Heart right ventricle (tissue), 16 donors: ENCODE measurements at regions not wholly inside any gene's neighbourhood (a gene's known extent, or its start where the extent isn't known, plus 50 kb on each side); places are given as distances from the start of the nearest gene placed in this dataset.

ENCODE experiments used
- ATAC-seq, 8 donors: fragments of 200-7000 bp; cut with Tn5 transposase; one replicate each; pipeline ENCODE4 v1.9.1; 2020; ENCODE audit warnings: mild to moderate bottlenecking in 8 of 8, moderate library complexity in 8 of 8, moderate number of reproducible peaks in 1 of 8
- DNase-seq, 2 donors: peaks; one replicate each; pipeline ENCODE4 v3.0.0-alpha.2; 2020
- H3K27ac ChIP-seq, 10 donors: fragments of 200-600 bp; sonication (generic) in 2 of 10; one replicate each; pipeline versions ENCODE4 v1.5.0 to v1.8.0; 2020 to 2022; ENCODE audit warnings: mild to moderate bottlenecking in 3 of 10
- H3K27me3 ChIP-seq, 7 donors: fragments of 200-600 bp; one replicate each; pipeline ENCODE4 v1.8.0; 2021 to 2022; ENCODE audit warnings: mild to moderate bottlenecking in 2 of 7
- H3K36me3 ChIP-seq, 9 donors: fragments of 200-600 bp; sonication (generic) in 1 of 9; one replicate each; pipeline versions ENCODE4 v1.5.0 to v1.8.0; 2020 to 2022; ENCODE audit warnings: mild to moderate bottlenecking in 2 of 9
- H3K4me1 ChIP-seq, 9 donors: fragments of 200-600 bp; sonication (generic) in 1 of 9; one replicate each; pipeline versions ENCODE4 v1.5.0 to v1.8.0; 2020 to 2022; ENCODE audit warnings: mild to moderate bottlenecking in 4 of 9
- H3K4me3 ChIP-seq, 10 donors: fragments of 200-600 bp; sonication (generic) in 2 of 10; one replicate each; pipeline versions ENCODE4 v1.5.0 to v1.8.0; 2020 to 2022; ENCODE audit warnings: mild to moderate bottlenecking in 7 of 10, moderate library complexity in 2 of 10
- H3K9me3 ChIP-seq, 11 donors: fragments of 200-600 bp in 10 of 11; sonication (generic) in 2 of 11; one replicate each; pipeline versions ENCODE4 v1.5.0 to v1.8.0; 2013 to 2022; ENCODE audit warnings: mild to moderate bottlenecking in 2 of 11, control low read depth in 1 of 11, moderate library complexity in 1 of 11
- WGBS, 2 donors: extraction: QIAGEN DNeasy Blood & Tissue Kit; methylation state at CpG; one replicate each; pipeline ENCODE4 v1.1.7; 2013; ENCODE audit warnings: inconsistent platforms in 1 of 2; 5-methylcytosine and 5-hydroxymethylcytosine counted together
- intact Hi-C, 10 donors: fragments of 100-400 bp; cut with DNase I; formaldehyde crosslinking; loops; one replicate each; pipeline versions ENCODE4 v1.11.1 to v1.14.2; 2022
- TF ChIP-seq, protein P1 (sequence below), 9 donors: fragments of 200-600 bp; sonication (generic) in 2 of 9; IDR thresholded peaks; one replicate each; pipeline versions ENCODE4 v1.5.0 to v1.8.0; 2021 to 2022; ENCODE audit warnings: antibody characterized with exemption in 9 of 9, mild to moderate bottlenecking in 5 of 9, moderate library complexity in 1 of 9
- donor health status: Arrhythmogenic right ventricular cardiomyopathy.
- donor health status: ischemic (EF 13 %, LVEDD 7.1; RV severe dilation, severe dysfunction).
- donor health status: healthy with polysubstance abuse.
- donor health status: DM: no; HTN: yes; CAD: no.
- donor health status: DM: no; HTN: no; CAD: no.
- donor health status: ischemic (EF 25% LVEDD 6.9; RV normal size, moderate dysfunction).
- donor health status: ischemic (EF 25% LVEDD 5.7; RV mildly dilated, moderate dysfunction).
- donor health status: healthy.
- donor health status: DM: yes; HTN: yes; CAD: no.
- donor health status: Ischemic cardiomyopathy.
- donor health status: ischemic (EF 35%, LVEDD 5.7; RV mildly dilated, moderate dysfunction).
- donor health status: nonischemic (EF 11% LVEDD 7.7; RV severe dilation, severe dysfunction).
- donor health status: DM: yes; HTN: yes; CAD: no.
- donor health status: PGD.
- donor health status: ischemic (EF 29% LVEDD 5.4; RV normal size, mild dysfunction).
- donor health status: nonischemic (EF 23%, LVEDD 6.1; RV moderate dilation, normal function).

DNA sequence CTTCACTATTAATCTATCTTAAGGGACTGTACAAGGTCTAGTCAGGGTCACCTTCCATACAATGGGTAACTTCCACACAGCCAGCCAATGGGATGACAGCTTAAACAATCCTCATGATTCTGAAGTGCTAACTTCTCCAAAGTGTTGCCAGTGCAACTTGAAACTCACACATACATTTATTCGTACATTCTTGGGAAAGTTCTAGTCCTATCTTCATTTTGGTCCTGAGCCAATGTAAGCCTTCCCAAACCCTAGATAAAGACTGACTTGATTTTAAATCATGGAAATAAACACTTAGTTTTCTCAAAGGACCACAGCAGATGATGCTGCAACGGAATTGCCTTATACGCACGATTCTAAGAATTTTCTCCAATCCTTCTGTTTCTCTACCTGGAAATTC is 117.5 kb upstream of the COL1A2 start:
- no peak overlapping the region for H3K27ac ChIP-seq
- peaks cover 0 to 20% (median 0%) of the 10 kb centered on the region in 9 donors for H3K4me1 ChIP-seq
- no peak overlapping the region for H3K4me3 ChIP-seq
- intact Hi-C loops: loop anchor here in 1 of 10 donors (10.0 kb wide), 1 partner anchor 372 kb away; the partner anchor contains the start of gene GNGT1
- DNase-seq (no peak), ATAC-seq (peak in 1 of 8 donors; percentile 17)
- H3K9me3 ChIP-seq: no peaks in the 10 kb centered on the region
- TF ChIP-seq, protein P1, sequence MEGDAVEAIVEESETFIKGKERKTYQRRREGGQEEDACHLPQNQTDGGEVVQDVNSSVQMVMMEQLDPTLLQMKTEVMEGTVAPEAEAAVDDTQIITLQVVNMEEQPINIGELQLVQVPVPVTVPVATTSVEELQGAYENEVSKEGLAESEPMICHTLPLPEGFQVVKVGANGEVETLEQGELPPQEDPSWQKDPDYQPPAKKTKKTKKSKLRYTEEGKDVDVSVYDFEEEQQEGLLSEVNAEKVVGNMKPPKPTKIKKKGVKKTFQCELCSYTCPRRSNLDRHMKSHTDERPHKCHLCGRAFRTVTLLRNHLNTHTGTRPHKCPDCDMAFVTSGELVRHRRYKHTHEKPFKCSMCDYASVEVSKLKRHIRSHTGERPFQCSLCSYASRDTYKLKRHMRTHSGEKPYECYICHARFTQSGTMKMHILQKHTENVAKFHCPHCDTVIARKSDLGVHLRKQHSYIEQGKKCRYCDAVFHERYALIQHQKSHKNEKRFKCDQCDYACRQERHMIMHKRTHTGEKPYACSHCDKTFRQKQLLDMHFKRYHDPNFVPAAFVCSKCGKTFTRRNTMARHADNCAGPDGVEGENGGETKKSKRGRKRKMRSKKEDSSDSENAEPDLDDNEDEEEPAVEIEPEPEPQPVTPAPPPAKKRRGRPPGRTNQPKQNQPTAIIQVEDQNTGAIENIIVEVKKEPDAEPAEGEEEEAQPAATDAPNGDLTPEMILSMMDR (IDR thresholded peaks at IDR 0.05): no peak
- peaks cover 0 to 2% (median 0%) of the 10 kb centered on the region in 7 donors for H3K27me3 ChIP-seq
- 72 to 75% methylated on average over 4 of the region's 4 CpGs for WGBS, 2 donors
- H3K36me3 ChIP-seq: no peaks in the 10 kb centered on the region

DNA sequence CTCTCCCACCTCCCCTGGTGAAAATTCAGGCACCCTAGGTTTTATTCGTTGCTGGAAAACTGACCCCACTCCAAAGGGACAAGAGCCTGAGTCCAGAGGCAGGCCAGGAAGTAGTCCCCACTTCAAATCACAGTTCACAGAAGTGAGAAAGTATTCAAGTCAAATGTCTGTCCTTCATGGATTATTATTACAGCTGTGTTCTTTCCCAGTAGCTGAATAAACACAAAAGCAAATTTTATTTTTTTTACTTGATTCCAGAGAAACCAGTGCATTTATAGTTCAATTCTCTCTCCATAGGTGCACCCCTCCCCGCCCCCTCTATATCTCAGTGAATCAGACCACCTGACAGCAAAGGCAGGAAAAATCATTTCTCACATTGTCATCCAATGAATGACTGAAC is 113.8 kb upstream of the COL1A2 start:
- WGBS, 2 donors: 50 to 52% methylated on average over 2 of the region's 2 CpGs
- H3K27me3 ChIP-seq: peaks cover 0 to 8% (median 0%) of the 10 kb centered on the region in 7 donors
- H3K4me1 ChIP-seq: peaks cover 0 to 19% (median 0%) of the 10 kb centered on the region in 9 donors
- TF ChIP-seq, protein P1 (IDR thresholded peaks at IDR 0.05): no peak
- no peak overlapping the region for H3K4me3 ChIP-seq
- H3K9me3 ChIP-seq: no peaks in the 10 kb centered on the region
- H3K36me3 ChIP-seq: no peaks in the 10 kb centered on the region
- peak in 4 of 8 donors; percentile 15 to 44 (median 25) for ATAC-seq
- H3K27ac ChIP-seq: no peak overlapping the region
- intact Hi-C loops: loop anchor here in 2 of 10 donors (10.0 kb wide), 2 partner anchors 154 to 1414 kb away; no protein-coding TSS in a partner anchor
- no peak for DNase-seq

GRCh38 chr7:94284104-94284503 is 110.6 kb upstream of the COL1A2 start:
- TF ChIP-seq, protein P1 (IDR thresholded peaks at IDR 0.05): no peak
- H3K4me3 ChIP-seq: no peak overlapping the region
- no peak for DNase-seq
- H3K27ac ChIP-seq: no peak overlapping the region
- no peaks in the 10 kb centered on the region for H3K9me3 ChIP-seq
- H3K4me1 ChIP-seq: no peaks in the 10 kb centered on the region
- intact Hi-C loops: loop anchor here in 2 of 10 donors (10.0 kb wide), 2 partner anchors 151 to 1411 kb away; no protein-coding TSS in a partner anchor
- WGBS, 2 donors: 72 to 75% methylated on average over 2 of the region's 2 CpGs
- H3K27me3 ChIP-seq: peaks cover 0 to 8% (median 0%) of the 10 kb centered on the region in 7 donors
- H3K36me3 ChIP-seq: no peaks in the 10 kb centered on the region
- ATAC-seq: no peak

DNA sequence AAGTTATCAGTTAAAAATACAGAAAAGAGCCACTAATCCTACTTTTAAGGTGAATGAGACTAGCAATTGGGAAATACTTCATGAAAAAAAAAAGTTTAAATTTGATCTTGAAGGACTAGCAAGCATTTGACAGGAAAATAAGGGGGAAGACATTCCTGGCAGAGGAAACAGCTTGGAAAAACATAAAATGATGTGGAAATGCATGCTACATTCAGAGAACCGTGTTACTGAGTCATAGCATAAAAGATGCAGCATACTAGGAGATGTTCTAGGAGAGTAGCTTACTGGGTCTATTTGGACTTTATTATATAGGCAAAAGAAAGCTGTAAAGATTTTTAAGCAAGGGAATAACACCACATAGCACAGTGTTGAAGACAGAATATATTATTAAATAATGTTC is 108.6 kb upstream of the COL1A2 start:
- no peak overlapping the region for H3K4me3 ChIP-seq
- no peak overlapping the region for H3K27ac ChIP-seq
- H3K4me1 ChIP-seq: no peaks in the 10 kb centered on the region
- H3K27me3 ChIP-seq: peaks cover 0 to 8% (median 0%) of the 10 kb centered on the region in 7 donors
- DNase-seq: no peak
- whole genome bisulfite sequencing, 2 donors: 48 to 51% methylated on average over 1 of the region's 1 CpG
- no peaks in the 10 kb centered on the region for H3K9me3 ChIP-seq
- ATAC-seq: no peak
- H3K36me3 ChIP-seq: no peaks in the 10 kb centered on the region
- intact Hi-C loops: loop anchor here in 4 of 10 donors (5.0 to 10.0 kb wide), 4 partner anchors 146 to 1409 kb away; no protein-coding TSS in a partner anchor
- TF ChIP-seq, protein P1 (IDR thresholded peaks at IDR 0.05): no peak
